ENCODE measurements at regions not wholly inside any gene's neighbourhood (a gene's known extent, or its start where the extent isn't known, plus 50 kb on each side); places are given as distances from the start of the nearest gene placed in this dataset.

- DNase-seq (ENCODE audit: low read depth), result no peak
These were observed 304.5 kb downstream of the OTOL1 start for GRCh38 chr3:161800985-161801559.

GRCh38 chr3:161818106-161818505 is 321.5 kb downstream of the OTOL1 start:
- no peak for DNase-seq (ENCODE audit: low read depth)

- no peak for DNase-seq (ENCODE audit: low read depth)
These were observed 325.0 kb downstream of the OTOL1 start for GRCh38 chr3:161821591-161821990.

- DNase-seq (ENCODE audit: low read depth), result no peak
These were observed 325.7 kb downstream of the OTOL1 start for GRCh38 chr3:161822291-161822690.

- DNase-seq (ENCODE audit: low read depth), result no peak
These were observed 327.3 kb downstream of the OTOL1 start for GRCh38 chr3:161823910-161824309.

- DNase-seq (ENCODE audit: low read depth), result no peak
These were observed 341.4 kb downstream of the OTOL1 start for GRCh38 chr3:161838021-161838420.

- no peak for DNase-seq (ENCODE audit: low read depth)
These were observed 351.8 kb downstream of the OTOL1 start for GRCh38 chr3:161848376-161848775.

- no peak for DNase-seq (ENCODE audit: low read depth)
These were observed 355.4 kb downstream of the OTOL1 start for GRCh38 chr3:161851941-161852566.

GRCh38 chr3:161852744-161853143 is 356.1 kb downstream of the OTOL1 start:
- DNase-seq (ENCODE audit: low read depth), result no peak

- no peak for DNase-seq (ENCODE audit: low read depth)
These were observed 357.7 kb downstream of the OTOL1 start for GRCh38 chr3:161854232-161854771.

GRCh38 chr3:161859057-161859456 is 362.4 kb downstream of the OTOL1 start:
- DNase-seq (ENCODE audit: low read depth), result no peak

GRCh38 chr3:161859865-161860450 is 363.4 kb downstream of the OTOL1 start:
- no peak for DNase-seq (ENCODE audit: low read depth)

- DNase-seq (ENCODE audit: low read depth), result no peak
These were observed 367.2 kb downstream of the OTOL1 start for GRCh38 chr3:161863775-161864174.

GRCh38 chr3:161866176-161866575 is 369.6 kb downstream of the OTOL1 start:
- peak; percentile 38 for DNase-seq (ENCODE audit: low read depth)

GRCh38 chr3:161875483-161875882 is 378.9 kb downstream of the OTOL1 start:
- DNase-seq (ENCODE audit: low read depth), result no peak

GRCh38 chr3:161879470-161879869 is 382.9 kb downstream of the OTOL1 start:
- no peak for DNase-seq (ENCODE audit: low read depth)

GRCh38 chr3:161884830-161885229 is 388.2 kb downstream of the OTOL1 start:
- no peak for DNase-seq (ENCODE audit: low read depth)

- no peak for DNase-seq (ENCODE audit: low read depth)
These were observed 393.6 kb downstream of the OTOL1 start for GRCh38 chr3:161890147-161890625.

GRCh38 chr3:161893972-161894371 is 397.4 kb downstream of the OTOL1 start:
- no peak for DNase-seq (ENCODE audit: low read depth)

GRCh38 chr3:161894657-161895056 is 398.0 kb downstream of the OTOL1 start:
- DNase-seq (ENCODE audit: low read depth), result no peak

GRCh38 chr3:161905520-161906132 is 409.0 kb downstream of the OTOL1 start:
- DNase-seq (ENCODE audit: low read depth), result no peak

GRCh38 chr3:161913786-161914389 is 417.3 kb downstream of the OTOL1 start:
- no peak for DNase-seq (ENCODE audit: low read depth)

All from forelimb muscle (tissue), 1 donor.